ENCODE measurements at regions not wholly inside any gene's neighbourhood (a gene's known extent, or its start where the extent isn't known, plus 50 kb on each side); places are given as distances from the start of the nearest gene placed in this dataset.

GRCh38 chrX:22357621-22358020 is 84.9 kb downstream of the CBLL2 start:
- no peaks in the 10 kb centered on the region for H3K4me1 ChIP-seq (ENCODE audit: control insufficient read depth in 3 of 3, insufficient read depth in 3 of 3, low read length in 3 of 3)
- no peak overlapping the region for H3K9ac ChIP-seq (ENCODE audit: low read depth in 1 of 3, low read length in 3 of 3)
- H3K36me3 ChIP-seq (ENCODE audit: control insufficient read depth in 3 of 3, insufficient read depth in 3 of 3, low read length in 3 of 3): no peaks in the 10 kb centered on the region
- H3K27ac ChIP-seq (ENCODE audit: low read depth, low read length): no peak overlapping the region
- H3K27me3 ChIP-seq (ENCODE audit: control insufficient read depth in 3 of 3, insufficient read depth in 3 of 3, low read length in 3 of 3): no peaks in the 10 kb centered on the region
- no peaks in the 10 kb centered on the region for H3K9me3 ChIP-seq (ENCODE audit: control insufficient read depth in 3 of 3, low read length in 3 of 3)
- no peak overlapping the region for H3K4me3 ChIP-seq (ENCODE audit: low read length in 3 of 3)

- H3K4me1 ChIP-seq (ENCODE audit: control insufficient read depth in 3 of 3, insufficient read depth in 3 of 3, low read length in 3 of 3): no peaks in the 10 kb centered on the region
- no peak overlapping the region for H3K27ac ChIP-seq (ENCODE audit: low read depth, low read length)
- no peaks in the 10 kb centered on the region for H3K9me3 ChIP-seq (ENCODE audit: control insufficient read depth in 3 of 3, low read length in 3 of 3)
- no peaks in the 10 kb centered on the region for H3K27me3 ChIP-seq (ENCODE audit: control insufficient read depth in 3 of 3, insufficient read depth in 3 of 3, low read length in 3 of 3)
- H3K36me3 ChIP-seq (ENCODE audit: control insufficient read depth in 3 of 3, insufficient read depth in 3 of 3, low read length in 3 of 3): no peaks in the 10 kb centered on the region
- H3K4me3 ChIP-seq (ENCODE audit: low read length in 3 of 3): no peak overlapping the region
- no peak overlapping the region for H3K9ac ChIP-seq (ENCODE audit: low read depth in 1 of 3, low read length in 3 of 3)
Observed at GRCh38 chrX:22360129-22360528, 87.4 kb downstream of the CBLL2 start.

DNA sequence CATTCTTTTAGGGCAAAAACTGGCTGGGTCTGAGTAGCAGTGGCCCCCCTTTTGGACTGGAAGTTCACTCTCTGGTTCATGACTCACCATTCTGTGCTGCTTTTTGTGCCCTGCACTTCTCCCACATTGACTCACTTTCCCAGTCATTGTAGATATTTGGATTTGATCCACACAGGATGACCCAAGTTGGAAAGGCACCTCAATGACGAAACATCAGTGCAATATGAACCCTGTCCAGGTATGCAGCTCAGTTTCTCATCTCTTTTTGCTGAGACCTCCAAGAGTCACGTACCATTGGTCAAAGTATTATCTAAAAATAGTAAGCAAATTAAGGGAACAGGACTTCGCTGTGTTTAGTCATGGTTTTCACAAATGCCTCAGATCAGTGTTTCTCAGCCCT is 92.7 kb downstream of the CBLL2 start:
- Histone ChIP-seq H3K4me3 (ENCODE audit: low read length in 3 of 3) (no peak overlapping the region), H3K36me3 (ENCODE audit: control insufficient read depth in 3 of 3, insufficient read depth in 3 of 3, low read length in 3 of 3) (no peaks in the 10 kb centered on the region), H3K9ac (ENCODE audit: low read depth in 1 of 3, low read length in 3 of 3) (no peak overlapping the region), H3K27me3 (ENCODE audit: control insufficient read depth in 3 of 3, insufficient read depth in 3 of 3, low read length in 3 of 3) (no peaks in the 10 kb centered on the region), H3K4me1 (ENCODE audit: control insufficient read depth in 3 of 3, insufficient read depth in 3 of 3, low read length in 3 of 3) (no peaks in the 10 kb centered on the region), H3K27ac (ENCODE audit: low read depth, low read length) (no peak overlapping the region), H3K9me3 (ENCODE audit: control insufficient read depth in 3 of 3, low read length in 3 of 3) (no peaks in the 10 kb centered on the region)

DNA sequence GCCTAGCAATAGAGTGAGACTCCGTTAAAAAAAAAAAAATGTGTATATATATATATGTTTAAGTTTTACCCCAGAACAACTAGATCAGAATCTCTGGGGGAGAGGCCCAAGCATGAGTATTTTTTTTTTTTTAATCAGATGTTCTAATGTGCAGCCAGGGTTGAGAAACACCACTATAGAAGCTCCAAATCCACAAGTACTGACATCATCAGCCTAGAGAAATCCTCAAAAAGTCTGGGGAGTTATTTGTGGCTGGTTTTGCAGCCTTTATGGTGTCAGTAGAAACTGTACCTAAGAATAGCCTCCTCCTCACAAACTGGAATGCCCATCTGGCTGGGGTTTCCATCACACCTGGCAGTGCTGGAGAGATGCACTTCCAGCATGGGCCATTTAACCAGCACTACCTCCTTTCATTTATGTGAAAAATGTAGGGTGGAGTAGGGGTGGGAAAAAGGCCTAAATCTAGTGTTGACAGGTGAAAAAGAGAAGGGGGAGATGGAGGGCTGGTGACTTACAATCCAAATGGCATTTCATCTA is 93.5 kb downstream of the CBLL2 start:
- Histone ChIP-seq H3K4me1 (ENCODE audit: control insufficient read depth in 3 of 3, insufficient read depth in 3 of 3, low read length in 3 of 3) (no peaks in the 10 kb centered on the region), H3K4me3 (ENCODE audit: low read length in 3 of 3) (no peak overlapping the region), H3K9ac (ENCODE audit: low read depth in 1 of 3, low read length in 3 of 3) (no peak overlapping the region), H3K9me3 (ENCODE audit: control insufficient read depth in 3 of 3, low read length in 3 of 3) (no peaks in the 10 kb centered on the region), H3K27me3 (ENCODE audit: control insufficient read depth in 3 of 3, insufficient read depth in 3 of 3, low read length in 3 of 3) (no peaks in the 10 kb centered on the region), H3K36me3 (ENCODE audit: control insufficient read depth in 3 of 3, insufficient read depth in 3 of 3, low read length in 3 of 3) (no peaks in the 10 kb centered on the region), H3K27ac (ENCODE audit: low read depth, low read length) (no peak overlapping the region)

GRCh38 chrX:22366906-22367305 is 94.2 kb downstream of the CBLL2 start:
- H3K27ac ChIP-seq (ENCODE audit: low read depth, low read length): no peak overlapping the region
- no peaks in the 10 kb centered on the region for H3K9me3 ChIP-seq (ENCODE audit: control insufficient read depth in 3 of 3, low read length in 3 of 3)
- no peaks in the 10 kb centered on the region for H3K27me3 ChIP-seq (ENCODE audit: control insufficient read depth in 3 of 3, insufficient read depth in 3 of 3, low read length in 3 of 3)

DNA sequence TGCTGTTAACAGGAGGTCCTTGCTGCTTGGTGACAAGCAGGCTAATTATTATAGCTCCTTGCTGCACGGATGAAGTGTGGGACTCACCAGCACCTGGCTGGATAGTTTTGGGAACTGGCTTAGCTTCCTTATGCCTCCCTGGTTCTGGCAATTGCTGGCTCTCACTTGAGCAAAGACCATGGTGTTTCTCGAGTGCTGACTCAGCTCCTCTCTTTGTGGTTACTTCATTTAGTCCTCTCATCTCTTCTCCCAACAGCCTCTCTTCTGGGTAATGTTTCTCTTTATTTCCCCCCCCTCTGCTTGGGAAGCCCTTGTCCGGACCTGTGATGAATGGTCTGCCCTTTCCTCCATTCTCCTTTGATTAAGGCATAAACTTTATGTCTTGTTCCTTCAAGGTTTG is 100.4 kb downstream of the CBLL2 start:
- Histone ChIP-seq H3K27me3 (ENCODE audit: control insufficient read depth in 3 of 3, insufficient read depth in 3 of 3, low read length in 3 of 3) (no peaks in the 10 kb centered on the region), H3K4me3 (ENCODE audit: low read length in 3 of 3) (no peak overlapping the region), H3K36me3 (ENCODE audit: control insufficient read depth in 3 of 3, insufficient read depth in 3 of 3, low read length in 3 of 3) (no peaks in the 10 kb centered on the region), H3K27ac (ENCODE audit: low read depth, low read length) (no peak overlapping the region), H3K4me1 (ENCODE audit: control insufficient read depth in 3 of 3, insufficient read depth in 3 of 3, low read length in 3 of 3) (no peaks in the 10 kb centered on the region), H3K9me3 (ENCODE audit: control insufficient read depth in 3 of 3, low read length in 3 of 3) (no peaks in the 10 kb centered on the region), H3K9ac (ENCODE audit: low read depth in 1 of 3, low read length in 3 of 3) (no peak overlapping the region)

More at GRCh38 chrX:22366906-22367305, 94.2 kb downstream of the CBLL2 start:
- H3K4me1 ChIP-seq (ENCODE audit: control insufficient read depth in 3 of 3, insufficient read depth in 3 of 3, low read length in 3 of 3): no peaks in the 10 kb centered on the region
- H3K4me3 ChIP-seq (ENCODE audit: low read length in 3 of 3): no peak overlapping the region
- H3K36me3 ChIP-seq (ENCODE audit: control insufficient read depth in 3 of 3, insufficient read depth in 3 of 3, low read length in 3 of 3): no peaks in the 10 kb centered on the region
- no peak overlapping the region for H3K9ac ChIP-seq (ENCODE audit: low read depth in 1 of 3, low read length in 3 of 3)

- H3K27ac ChIP-seq (ENCODE audit: low read depth, low read length): no peak overlapping the region
- H3K9me3 ChIP-seq (ENCODE audit: control insufficient read depth in 3 of 3, low read length in 3 of 3): no peaks in the 10 kb centered on the region
- H3K4me1 ChIP-seq (ENCODE audit: control insufficient read depth in 3 of 3, insufficient read depth in 3 of 3, low read length in 3 of 3): no peaks in the 10 kb centered on the region
- no peaks in the 10 kb centered on the region for H3K36me3 ChIP-seq (ENCODE audit: control insufficient read depth in 3 of 3, insufficient read depth in 3 of 3, low read length in 3 of 3)
- H3K27me3 ChIP-seq (ENCODE audit: control insufficient read depth in 3 of 3, insufficient read depth in 3 of 3, low read length in 3 of 3): no peaks in the 10 kb centered on the region
- H3K4me3 ChIP-seq (ENCODE audit: low read length in 3 of 3): no peak overlapping the region
- H3K9ac ChIP-seq (ENCODE audit: low read depth in 1 of 3, low read length in 3 of 3): no peak overlapping the region
Observed at GRCh38 chrX:22373766-22374165, 101.1 kb downstream of the CBLL2 start.

GRCh38 chrX:22376369-22376768 is 103.7 kb downstream of the CBLL2 start:
- no peak overlapping the region for H3K4me3 ChIP-seq (ENCODE audit: low read length in 3 of 3)
- H3K4me1 ChIP-seq (ENCODE audit: control insufficient read depth in 3 of 3, insufficient read depth in 3 of 3, low read length in 3 of 3): no peaks in the 10 kb centered on the region
- H3K27me3 ChIP-seq (ENCODE audit: control insufficient read depth in 3 of 3, insufficient read depth in 3 of 3, low read length in 3 of 3): no peaks in the 10 kb centered on the region
- no peak overlapping the region for H3K27ac ChIP-seq (ENCODE audit: low read depth, low read length)
- H3K9me3 ChIP-seq (ENCODE audit: control insufficient read depth in 3 of 3, low read length in 3 of 3): no peaks in the 10 kb centered on the region
- no peak overlapping the region for H3K9ac ChIP-seq (ENCODE audit: low read depth in 1 of 3, low read length in 3 of 3)
- H3K36me3 ChIP-seq (ENCODE audit: control insufficient read depth in 3 of 3, insufficient read depth in 3 of 3, low read length in 3 of 3): no peaks in the 10 kb centered on the region

DNA sequence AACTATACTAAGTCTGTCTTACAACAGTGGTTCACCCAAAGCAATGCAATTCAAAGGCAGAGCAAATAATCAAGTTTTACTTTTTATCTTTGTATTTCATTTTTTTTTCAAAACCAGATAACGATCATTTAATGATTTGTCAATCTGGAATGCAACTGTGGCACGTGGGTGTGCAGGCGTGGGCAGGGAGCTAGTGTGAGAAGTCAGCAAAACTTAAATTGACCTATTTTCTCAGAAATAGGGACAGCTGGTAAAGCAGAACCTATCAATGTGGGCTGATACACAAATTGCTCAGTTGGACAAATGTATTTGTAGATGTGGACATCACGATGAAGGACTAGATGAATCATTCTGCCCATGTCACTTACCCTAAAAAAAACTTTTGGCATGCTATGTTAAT is 105.6 kb downstream of the CBLL2 start:
- Histone ChIP-seq H3K9me3 (ENCODE audit: control insufficient read depth in 3 of 3, low read length in 3 of 3) (no peaks in the 10 kb centered on the region), H3K27ac (ENCODE audit: low read depth, low read length) (no peak overlapping the region)

DNA sequence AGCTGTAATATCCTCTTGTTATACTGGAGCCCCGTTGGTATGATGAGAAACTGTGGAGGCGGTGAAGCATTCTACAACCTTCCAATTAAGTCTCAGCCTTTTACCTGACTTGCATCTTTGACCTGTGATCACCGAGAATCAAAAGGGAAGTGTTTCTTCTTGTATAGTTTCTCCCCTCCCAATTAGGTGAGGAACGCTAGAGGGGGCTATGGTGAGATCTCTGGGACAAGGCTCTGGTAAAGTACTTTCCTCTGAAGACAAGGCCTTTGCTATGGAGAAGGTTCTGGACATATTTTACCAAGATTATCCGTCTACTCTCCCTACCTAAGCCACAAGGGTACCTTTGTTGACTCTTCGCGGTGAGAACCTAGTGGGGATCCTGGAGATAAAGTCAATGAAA is 111.3 kb downstream of the CBLL2 start:
- Histone ChIP-seq H3K27me3 (ENCODE audit: control insufficient read depth in 3 of 3, insufficient read depth in 3 of 3, low read length in 3 of 3) (no peaks in the 10 kb centered on the region), H3K4me1 (ENCODE audit: control insufficient read depth in 3 of 3, insufficient read depth in 3 of 3, low read length in 3 of 3) (no peaks in the 10 kb centered on the region), H3K9me3 (ENCODE audit: control insufficient read depth in 3 of 3, low read length in 3 of 3) (no peaks in the 10 kb centered on the region), H3K27ac (ENCODE audit: low read depth, low read length) (no peak overlapping the region), H3K4me3 (ENCODE audit: low read length in 3 of 3) (no peak overlapping the region), H3K36me3 (ENCODE audit: control insufficient read depth in 3 of 3, insufficient read depth in 3 of 3, low read length in 3 of 3) (no peaks in the 10 kb centered on the region), H3K9ac (ENCODE audit: low read depth in 1 of 3, low read length in 3 of 3) (no peak overlapping the region)

More for the DNA sequence above, 105.6 kb downstream of the CBLL2 start:
- Histone ChIP-seq H3K27me3 (ENCODE audit: control insufficient read depth in 3 of 3, insufficient read depth in 3 of 3, low read length in 3 of 3) (no peaks in the 10 kb centered on the region), H3K4me1 (ENCODE audit: control insufficient read depth in 3 of 3, insufficient read depth in 3 of 3, low read length in 3 of 3) (no peaks in the 10 kb centered on the region), H3K36me3 (ENCODE audit: control insufficient read depth in 3 of 3, insufficient read depth in 3 of 3, low read length in 3 of 3) (no peaks in the 10 kb centered on the region), H3K9ac (ENCODE audit: low read depth in 1 of 3, low read length in 3 of 3) (no peak overlapping the region), H3K4me3 (ENCODE audit: low read length in 3 of 3) (no peak overlapping the region)

All from skeletal muscle tissue (tissue), 3 donors.